T-helper 1 cell treated with Interleukin-12 subunit alpha and Interleukin-12 subunit beta and Interleukin-4 antibody, amounts not matched to agents 30 μg/mL and 1 μg/mL, for 36 hours (primary cell): ENCODE measurements at regions not wholly inside any gene's neighbourhood (a gene's known extent, or its start where the extent isn't known, plus 50 kb on each side); places are given as distances from the start of the nearest gene placed in this dataset.

ENCODE experiments used
- H3K27ac Mint-ChIP-seq: one replicate; pipeline ENCODE4 v1.8.0; 2021; ENCODE audit warnings: mild to moderate bottlenecking, mixed read lengths
- H3K27me3 Mint-ChIP-seq: one replicate; pipeline ENCODE4 v1.8.0; 2021; ENCODE audit warnings: low read depth, mixed read lengths
- H3K36me3 Mint-ChIP-seq: one replicate; pipeline ENCODE4 v1.8.0; 2021; ENCODE audit warnings: low read depth, mixed read lengths
- H3K4me1 Mint-ChIP-seq: one replicate; pipeline ENCODE4 v1.8.0; 2021; ENCODE audit warnings: low read depth, mixed read lengths
- H3K4me3 Mint-ChIP-seq: one replicate; pipeline ENCODE4 v1.8.0; 2021; ENCODE audit warnings: mild to moderate bottlenecking, moderate library complexity, mixed read lengths
- H3K9me3 Mint-ChIP-seq: one replicate; pipeline ENCODE4 v1.8.0; 2021; ENCODE audit warnings: mixed read lengths

DNA sequence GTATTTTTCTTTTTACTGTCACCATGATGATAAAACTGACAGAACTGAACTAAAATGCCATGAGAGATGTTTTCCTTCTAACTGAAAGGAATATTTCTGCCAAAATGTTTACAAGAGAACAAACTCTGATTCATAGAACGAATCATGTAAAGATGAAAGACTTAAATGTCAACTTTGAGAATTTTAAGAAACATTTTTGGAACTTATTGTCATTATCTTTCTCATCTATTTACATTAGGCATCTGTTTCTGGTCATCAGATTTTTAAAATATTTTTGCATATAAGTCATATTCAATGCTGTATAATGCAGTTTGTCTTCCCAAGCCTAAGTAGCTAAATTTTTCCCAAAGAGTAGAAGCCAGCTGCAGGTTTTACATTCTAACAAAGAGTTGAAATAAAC, 358.5 kb downstream of the TFEC start:
- H3K36me3 Mint-ChIP-seq = no peaks in the 10 kb centered on the region
- H3K4me3 Mint-ChIP-seq = no peak overlapping the region
- no peak overlapping the region for H3K27ac Mint-ChIP-seq
- H3K4me1 Mint-ChIP-seq = no peaks in the 10 kb centered on the region
- H3K9me3 Mint-ChIP-seq = no peaks in the 10 kb centered on the region
- no peaks in the 10 kb centered on the region for H3K27me3 Mint-ChIP-seq

DNA sequence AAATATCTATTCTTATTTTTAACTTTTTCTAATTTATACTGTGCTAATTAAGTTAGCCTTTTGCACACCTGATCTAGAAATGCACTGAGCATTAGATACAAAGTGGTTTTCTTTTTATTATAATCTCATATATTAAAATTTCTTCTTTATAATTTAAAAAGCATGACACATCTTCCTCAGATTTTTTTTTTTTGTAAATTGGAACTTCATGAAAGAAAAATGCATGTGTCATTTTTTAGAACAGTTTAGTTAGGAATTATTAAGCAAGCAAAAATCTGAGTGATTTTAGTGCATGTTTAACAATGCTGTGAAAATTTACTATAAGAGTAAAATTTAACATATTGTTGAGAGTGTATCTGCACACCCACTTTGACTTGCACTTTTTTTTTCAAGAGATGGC, 367.9 kb downstream of the TFEC start:
- Mint-ChIP-seq H3K4me3 (no peak overlapping the region), H3K27ac (no peak overlapping the region), H3K36me3 (no peaks in the 10 kb centered on the region), H3K4me1 (no peaks in the 10 kb centered on the region), H3K9me3 (no peaks in the 10 kb centered on the region), H3K27me3 (no peaks in the 10 kb centered on the region)

DNA sequence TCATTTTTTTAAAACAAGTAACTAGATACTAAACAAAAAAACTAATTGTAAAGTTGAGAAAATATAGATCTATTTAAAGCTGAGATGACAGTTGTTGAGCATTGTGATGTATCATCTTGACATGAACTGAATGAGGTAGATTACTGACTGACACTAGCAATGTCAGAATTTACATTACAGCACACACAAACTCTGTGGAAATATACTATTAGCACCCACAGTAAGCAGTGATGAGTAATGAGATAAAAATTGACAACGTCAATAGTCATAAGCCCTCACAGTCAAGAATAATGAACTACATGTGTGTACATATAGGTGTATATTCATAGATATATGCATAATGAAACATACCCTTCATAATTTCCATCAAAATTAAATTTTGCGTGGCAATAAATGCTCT, 368.4 kb downstream of the TFEC start:
- H3K9me3 Mint-ChIP-seq = no peaks in the 10 kb centered on the region
- H3K4me3 Mint-ChIP-seq = no peak overlapping the region
- no peaks in the 10 kb centered on the region for H3K36me3 Mint-ChIP-seq
- no peaks in the 10 kb centered on the region for H3K27me3 Mint-ChIP-seq
- no peak overlapping the region for H3K27ac Mint-ChIP-seq
- no peaks in the 10 kb centered on the region for H3K4me1 Mint-ChIP-seq

DNA sequence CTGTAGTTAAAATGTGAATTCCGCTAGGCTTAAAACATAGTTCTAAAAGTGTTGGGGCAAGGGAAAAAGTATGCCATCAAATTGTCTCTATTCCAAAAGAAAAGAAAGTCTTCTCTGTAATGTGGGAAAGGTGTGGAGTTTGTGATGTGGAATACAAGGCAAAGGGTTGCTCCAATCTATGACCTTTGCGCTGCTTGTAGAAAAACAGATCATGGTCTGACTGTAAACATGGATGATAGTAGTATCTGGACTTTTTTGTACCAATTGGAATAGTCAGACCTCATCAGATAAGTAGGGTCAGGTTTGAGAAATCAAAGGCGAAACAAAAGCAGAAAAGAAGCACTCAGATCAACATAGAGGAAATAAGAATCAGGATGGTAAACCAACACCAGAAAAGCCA, 372.3 kb downstream of the TFEC start:
- no peaks in the 10 kb centered on the region for H3K9me3 Mint-ChIP-seq
- no peaks in the 10 kb centered on the region for H3K4me1 Mint-ChIP-seq
- no peaks in the 10 kb centered on the region for H3K36me3 Mint-ChIP-seq
- H3K27me3 Mint-ChIP-seq = no peaks in the 10 kb centered on the region
- H3K27ac Mint-ChIP-seq = no peak overlapping the region
- H3K4me3 Mint-ChIP-seq = no peak overlapping the region

DNA sequence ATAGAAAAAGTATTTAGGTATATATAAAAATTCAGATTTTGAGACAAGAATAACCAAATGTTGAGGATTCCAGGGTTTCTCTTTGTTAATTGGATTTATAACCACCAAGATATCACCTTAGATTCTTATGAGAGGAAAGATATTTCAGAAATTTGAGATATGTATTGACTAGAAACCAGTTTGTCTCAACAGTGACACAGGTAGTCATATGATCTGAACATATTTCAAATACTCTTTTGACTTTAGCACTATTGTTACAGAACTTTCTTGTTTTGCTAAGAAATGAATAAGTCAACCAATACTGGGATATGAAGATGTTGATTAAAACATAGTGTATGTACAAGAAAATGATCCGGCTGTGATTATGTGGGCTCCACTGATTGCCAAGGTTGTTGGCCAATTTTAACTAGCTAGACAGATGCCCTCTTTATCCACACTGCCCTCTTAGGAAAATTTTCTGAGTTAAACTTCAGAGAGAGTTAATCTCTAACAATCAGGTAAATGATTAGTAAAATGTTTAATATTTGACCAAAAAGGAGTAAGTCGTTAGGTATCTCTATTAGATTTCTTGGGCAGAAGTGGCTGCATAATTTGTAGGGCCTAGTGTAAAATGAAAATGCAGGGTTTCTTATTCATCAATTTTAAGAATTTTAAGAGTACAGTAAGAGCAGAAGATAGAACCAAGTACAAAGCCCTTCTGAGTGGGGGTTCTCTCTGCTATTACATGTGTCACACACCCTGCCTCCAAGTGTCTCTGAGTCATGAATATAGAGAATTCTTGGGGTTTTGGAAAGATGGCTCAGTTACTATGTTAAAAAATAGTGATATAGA, 376.0 kb downstream of the TFEC start:
- H3K27me3 Mint-ChIP-seq = no peaks in the 10 kb centered on the region
- no peak overlapping the region for H3K27ac Mint-ChIP-seq
- H3K4me3 Mint-ChIP-seq = no peak overlapping the region
- no peaks in the 10 kb centered on the region for H3K36me3 Mint-ChIP-seq
- no peaks in the 10 kb centered on the region for H3K9me3 Mint-ChIP-seq
- no peaks in the 10 kb centered on the region for H3K4me1 Mint-ChIP-seq

DNA sequence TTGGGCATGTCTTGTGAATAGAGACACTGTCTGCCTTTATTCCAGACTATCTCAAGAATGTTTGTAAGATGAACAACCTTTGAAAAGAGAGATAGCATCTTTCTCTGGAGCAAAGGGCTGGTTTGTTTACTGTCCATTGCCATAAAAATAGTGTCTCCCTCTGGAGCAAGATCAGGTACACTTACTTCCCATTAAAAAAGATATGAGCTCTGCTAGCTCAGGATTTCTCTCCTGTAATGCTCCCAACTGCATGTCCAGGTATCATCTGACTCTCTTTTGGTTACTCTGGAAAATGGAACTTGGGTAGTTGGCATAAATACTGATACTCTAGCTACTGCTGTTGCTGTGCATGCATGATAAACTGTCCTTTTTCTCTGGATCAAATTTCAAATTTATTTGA, 381.1 kb downstream of the TFEC start:
- Mint-ChIP-seq H3K4me3 (no peak overlapping the region), H3K36me3 (no peaks in the 10 kb centered on the region), H3K4me1 (no peaks in the 10 kb centered on the region), H3K27ac (no peak overlapping the region), H3K27me3 (no peaks in the 10 kb centered on the region), H3K9me3 (no peaks in the 10 kb centered on the region)

DNA sequence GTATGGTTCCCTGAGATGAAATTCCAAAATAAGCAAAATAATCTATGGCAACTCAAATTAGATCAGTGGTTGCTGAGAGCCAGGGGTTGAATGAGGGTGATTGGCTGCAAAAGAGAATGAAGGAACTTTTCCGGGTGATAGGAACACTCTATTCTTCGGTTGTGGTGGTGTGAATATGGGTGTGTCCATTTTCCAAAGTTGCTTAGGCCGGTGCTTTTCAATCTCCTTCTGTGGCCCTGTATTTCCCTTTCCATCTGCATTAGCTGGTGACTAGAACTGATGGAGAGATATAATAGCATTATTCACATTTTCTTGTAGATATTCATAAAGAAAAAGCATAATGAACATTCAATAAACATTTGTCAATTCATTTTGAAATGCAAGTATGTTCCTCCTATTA, 382.9 kb downstream of the TFEC start:
- no peak overlapping the region for H3K27ac Mint-ChIP-seq
- no peaks in the 10 kb centered on the region for H3K36me3 Mint-ChIP-seq
- H3K4me1 Mint-ChIP-seq = no peaks in the 10 kb centered on the region
- no peak overlapping the region for H3K4me3 Mint-ChIP-seq
- H3K27me3 Mint-ChIP-seq = no peaks in the 10 kb centered on the region
- no peaks in the 10 kb centered on the region for H3K9me3 Mint-ChIP-seq

DNA sequence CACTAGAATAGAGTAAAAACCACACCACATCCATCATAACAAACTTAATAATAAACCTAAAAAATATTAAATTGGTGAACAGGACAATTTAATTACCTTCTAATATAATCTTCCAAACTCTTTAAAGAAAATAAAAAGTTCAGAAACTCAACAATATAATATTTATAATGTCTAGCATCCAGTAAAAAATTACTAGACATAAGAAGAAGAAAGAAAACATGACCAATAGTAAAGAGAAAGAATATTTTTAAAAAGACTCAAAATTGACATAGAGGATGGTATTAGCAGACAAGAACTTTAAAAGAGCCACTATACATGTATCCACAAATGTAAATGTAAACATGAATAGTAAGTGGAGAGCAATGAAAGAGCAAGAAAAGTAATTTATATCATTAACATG, 388.4 kb downstream of the TFEC start:
- no peaks in the 10 kb centered on the region for H3K27me3 Mint-ChIP-seq
- H3K4me1 Mint-ChIP-seq = no peaks in the 10 kb centered on the region
- no peaks in the 10 kb centered on the region for H3K9me3 Mint-ChIP-seq

DNA sequence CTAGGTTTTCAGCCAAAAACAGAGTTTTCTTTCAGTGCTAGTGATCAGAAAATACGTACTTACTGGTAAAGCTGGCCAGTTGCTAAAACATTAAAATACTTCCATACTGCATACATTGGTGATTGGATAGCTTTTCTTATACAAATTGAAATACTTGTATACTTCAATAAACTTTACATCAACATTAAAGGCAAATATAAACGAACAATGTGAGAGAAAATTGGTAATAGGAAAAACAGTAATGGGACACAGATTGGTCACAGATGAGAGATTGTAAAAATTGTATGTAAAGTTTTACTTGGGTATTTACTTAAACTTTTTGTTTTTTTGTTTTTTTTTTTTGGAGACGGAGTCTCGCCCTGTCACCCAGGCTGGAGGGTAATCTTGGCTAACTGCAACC, 391.7 kb downstream of the TFEC start:
- Mint-ChIP-seq H3K4me3 (no peak overlapping the region), H3K36me3 (no peaks in the 10 kb centered on the region)

More for the DNA sequence above, 388.4 kb downstream of the TFEC start:
- no peak overlapping the region for H3K27ac Mint-ChIP-seq
- H3K4me3 Mint-ChIP-seq = no peak overlapping the region
- H3K36me3 Mint-ChIP-seq = no peaks in the 10 kb centered on the region

DNA sequence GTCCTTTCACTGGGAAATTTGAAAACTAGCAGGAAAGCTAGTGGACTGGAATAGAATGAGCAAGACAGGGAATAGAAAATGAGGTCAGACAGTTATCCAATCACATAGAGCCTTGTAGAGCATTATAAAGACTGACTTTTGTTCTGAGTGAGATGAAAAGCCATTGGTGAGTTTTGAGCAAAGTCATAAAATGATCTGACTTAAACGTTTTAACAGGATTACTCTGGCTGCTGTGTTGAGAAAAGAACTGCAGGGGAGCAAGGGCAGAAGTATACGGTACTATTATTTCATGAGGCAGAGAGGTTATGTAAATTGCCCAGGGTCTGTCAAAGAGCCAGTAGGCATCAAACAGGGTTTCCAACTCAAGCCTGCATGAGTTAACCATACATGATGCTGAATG, 393.4 kb downstream of the TFEC start:
- Mint-ChIP-seq H3K4me1 (no peaks in the 10 kb centered on the region), H3K4me3 (no peak overlapping the region), H3K27me3 (no peaks in the 10 kb centered on the region), H3K27ac (no peak overlapping the region), H3K36me3 (no peaks in the 10 kb centered on the region), H3K9me3 (no peaks in the 10 kb centered on the region)

More for the DNA sequence above, 391.7 kb downstream of the TFEC start:
- no peaks in the 10 kb centered on the region for H3K9me3 Mint-ChIP-seq
- H3K27ac Mint-ChIP-seq = no peak overlapping the region
- no peaks in the 10 kb centered on the region for H3K4me1 Mint-ChIP-seq
- no peaks in the 10 kb centered on the region for H3K27me3 Mint-ChIP-seq

DNA sequence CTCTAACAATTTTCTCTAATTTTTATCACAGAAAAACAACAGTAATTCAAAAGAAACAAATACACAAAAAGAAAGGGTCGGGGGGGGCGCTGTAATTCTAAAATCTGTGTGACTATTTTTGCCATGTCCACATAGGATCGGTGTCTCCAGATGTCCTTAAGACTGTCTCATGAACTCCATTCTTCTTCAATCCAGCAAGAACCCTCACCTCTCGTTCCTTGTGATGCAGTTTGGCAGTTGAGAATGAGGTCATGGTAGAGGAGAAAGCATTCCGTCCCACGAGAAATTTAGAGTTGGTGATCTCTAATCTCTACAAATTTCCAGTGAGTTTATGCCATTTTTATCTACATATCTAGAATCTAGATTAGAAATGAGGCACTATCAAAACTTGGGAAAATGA, 394.7 kb downstream of the TFEC start:
- no peak overlapping the region for H3K27ac Mint-ChIP-seq
- H3K9me3 Mint-ChIP-seq = no peaks in the 10 kb centered on the region
- H3K27me3 Mint-ChIP-seq = no peaks in the 10 kb centered on the region
- no peaks in the 10 kb centered on the region for H3K4me1 Mint-ChIP-seq
- no peak overlapping the region for H3K4me3 Mint-ChIP-seq
- no peaks in the 10 kb centered on the region for H3K36me3 Mint-ChIP-seq

DNA sequence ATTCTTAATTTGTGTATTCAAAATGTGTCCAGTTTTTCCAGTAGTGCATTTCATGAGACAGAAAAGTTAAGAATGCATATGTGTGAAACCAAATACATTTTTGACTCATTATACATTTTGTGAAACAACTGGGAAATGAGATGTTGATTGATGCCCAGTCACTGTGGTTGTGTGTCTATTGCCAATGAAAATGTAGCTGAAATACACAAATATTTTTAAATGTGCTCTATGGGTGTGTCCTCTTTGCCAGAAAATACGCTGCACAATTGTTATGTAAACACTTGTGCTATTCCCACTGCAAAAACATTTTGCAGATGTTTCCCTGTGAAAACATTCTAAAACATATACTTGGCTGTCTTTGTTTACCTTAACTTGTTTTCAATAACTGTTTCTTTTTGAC, 395.2 kb downstream of the TFEC start:
- no peaks in the 10 kb centered on the region for H3K9me3 Mint-ChIP-seq
- no peaks in the 10 kb centered on the region for H3K36me3 Mint-ChIP-seq
- no peaks in the 10 kb centered on the region for H3K4me1 Mint-ChIP-seq
- H3K27me3 Mint-ChIP-seq = no peaks in the 10 kb centered on the region
- no peak overlapping the region for H3K27ac Mint-ChIP-seq
- no peak overlapping the region for H3K4me3 Mint-ChIP-seq

DNA sequence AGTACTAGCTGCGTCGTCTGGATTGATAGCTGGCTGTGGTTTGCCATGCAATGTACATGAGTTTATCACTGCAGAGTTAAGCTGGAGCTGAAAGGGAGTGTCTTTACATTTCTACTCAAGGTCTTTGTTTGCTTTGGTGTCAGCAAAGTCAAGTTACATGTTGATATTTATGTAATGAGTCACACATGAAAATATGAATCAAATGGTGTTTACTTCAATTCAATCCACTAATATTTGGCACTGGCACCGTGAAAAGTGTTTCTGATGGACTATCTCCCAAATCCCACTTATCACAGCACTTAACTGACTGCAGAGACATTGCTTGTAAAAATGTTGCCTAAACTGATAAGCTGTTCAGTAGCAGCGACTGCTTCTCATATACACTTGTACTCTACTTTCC, 395.9 kb downstream of the TFEC start:
- Mint-ChIP-seq H3K9me3 (no peaks in the 10 kb centered on the region), H3K4me1 (no peaks in the 10 kb centered on the region), H3K27ac (no peak overlapping the region), H3K36me3 (no peaks in the 10 kb centered on the region), H3K4me3 (no peak overlapping the region), H3K27me3 (no peaks in the 10 kb centered on the region)

DNA sequence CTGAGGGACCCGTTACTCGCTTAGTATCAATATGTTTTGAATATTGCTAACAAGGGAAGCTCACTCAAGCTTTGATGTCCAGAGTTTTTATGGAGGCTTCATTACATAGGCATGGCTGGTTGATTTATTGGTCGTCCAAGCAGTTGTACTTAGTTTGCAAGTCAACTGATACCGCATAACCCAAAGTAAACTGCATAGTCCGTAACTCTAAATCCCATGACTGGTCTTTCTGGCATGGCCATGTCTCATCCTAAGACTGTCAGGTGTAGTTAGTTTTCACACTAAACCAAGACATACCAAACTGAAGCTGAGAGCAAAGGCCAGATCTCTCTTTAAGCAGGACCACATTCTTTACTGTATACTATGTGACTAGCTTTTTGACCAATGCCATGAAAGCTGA, 397.9 kb downstream of the TFEC start:
- H3K27me3 Mint-ChIP-seq = no peaks in the 10 kb centered on the region
- H3K9me3 Mint-ChIP-seq = no peaks in the 10 kb centered on the region
- no peak overlapping the region for H3K27ac Mint-ChIP-seq
- H3K36me3 Mint-ChIP-seq = no peaks in the 10 kb centered on the region
- no peak overlapping the region for H3K4me3 Mint-ChIP-seq
- H3K4me1 Mint-ChIP-seq = no peaks in the 10 kb centered on the region

DNA sequence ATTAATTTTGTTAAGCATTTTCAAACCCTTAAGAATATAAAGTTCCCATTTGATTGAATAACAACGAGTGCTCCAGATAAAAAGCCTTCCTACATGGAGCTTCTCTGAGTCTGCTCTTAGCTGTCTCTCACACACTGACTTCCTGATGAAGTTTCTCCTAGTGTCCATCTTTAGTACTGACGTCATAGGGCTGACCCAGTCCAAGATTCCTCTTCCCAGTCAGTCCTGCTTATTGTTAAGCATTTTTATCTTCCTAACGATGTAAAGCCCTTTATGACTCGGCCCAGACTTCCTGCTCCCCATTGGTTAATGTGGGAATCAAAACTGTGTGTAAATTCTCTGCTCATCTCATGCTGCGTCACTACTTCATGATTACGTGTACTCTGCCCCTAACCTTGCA, 398.8 kb downstream of the TFEC start:
- H3K36me3 Mint-ChIP-seq = no peaks in the 10 kb centered on the region
- no peaks in the 10 kb centered on the region for H3K27me3 Mint-ChIP-seq
- H3K27ac Mint-ChIP-seq = no peak overlapping the region
- no peak overlapping the region for H3K4me3 Mint-ChIP-seq
- no peaks in the 10 kb centered on the region for H3K9me3 Mint-ChIP-seq
- no peaks in the 10 kb centered on the region for H3K4me1 Mint-ChIP-seq

DNA sequence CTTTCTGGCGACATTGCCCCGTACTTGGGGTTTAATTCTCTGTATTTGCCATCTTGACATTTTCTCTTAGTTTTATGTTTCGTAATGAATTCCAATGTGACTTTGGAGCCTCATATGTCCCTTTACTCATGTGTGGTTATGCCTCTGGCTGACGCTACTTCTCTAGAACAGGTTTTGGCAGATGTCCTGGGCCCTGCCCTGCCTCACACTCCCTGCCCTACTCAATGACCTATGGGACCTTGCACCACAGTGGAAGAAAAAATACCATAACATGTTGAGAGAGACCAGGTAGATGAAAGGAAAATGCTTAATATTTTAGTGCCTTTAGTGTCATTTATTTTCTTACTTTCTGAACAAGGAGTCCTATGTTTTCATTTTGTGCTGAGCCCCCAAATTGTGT, 400.5 kb downstream of the TFEC start:
- Mint-ChIP-seq H3K9me3 (no peaks in the 10 kb centered on the region), H3K36me3 (no peaks in the 10 kb centered on the region), H3K27me3 (no peaks in the 10 kb centered on the region), H3K27ac (no peak overlapping the region), H3K4me1 (no peaks in the 10 kb centered on the region), H3K4me3 (no peak overlapping the region)
